HCT116 (cell line): ENCODE measurements at regions not wholly inside any gene's neighbourhood (a gene's known extent, or its start where the extent isn't known, plus 50 kb on each side); places are given as distances from the start of the nearest gene placed in this dataset.

ENCODE experiments used
- ATAC-seq: fragments of 200-7000 bp; cut with Tn5 transposase; 2 replicates; pipeline ENCODE4 v1.9.1; 2020; ENCODE audit warnings: mild to moderate bottlenecking, moderate library complexity
- BruUV-seq: library from RNA; stranded (reverse); fragments of 400-500 nt; replicated peaks from 2 replicates; lab custom pipeline; 2021; lab: Mats Ljungman, UMichigan
- CTCF ChIA-PET: fragments of 300-600 bp; sonication (Branson Sonifier 250); formaldehyde crosslinking; loops from one replicate; lab custom pipeline; 2021; ENCODE audit warnings: antibody characterized with exemption; lab: Charles Lee
- POLR2A ChIA-PET: fragments of 300-600, 350-600 bp; sonication (Branson Sonifier 250); formaldehyde crosslinking; loops from one replicate; lab custom pipeline; 2021; ENCODE audit warnings: antibody characterized with exemption; lab: Charles Lee
- RAD21 ChIA-PET, 2 experiments: fragments of 300-600 bp; sonication (Branson Sonifier 250); formaldehyde crosslinking; loops; one replicate each; lab custom pipeline; 2023; ENCODE audit warnings: low total read pairs in 2 of 2; ENCODE audit not compliant: uncharacterized antibody in 2 of 2, unreplicated experiment in 2 of 2, low non-redundant PET in 1 of 2; lab: Charles Lee
- DNase-seq: peaks from one replicate; pipeline ENCODE4 v3.0.0-alpha.2; 2010; ENCODE audit warnings: low read depth, low spot score
- H2AFZ ChIP-seq: fragments of 200-600 bp; shearing (Covaris generic), sonication (generic); 2 replicates; pipeline ENCODE4 v1.6.1; 2017; ENCODE audit warnings: low read depth, mixed run types, mixed read lengths, antibody characterized with exemption, low read length; ENCODE audit not compliant: poor library complexity, severe bottlenecking
- H3K27ac ChIP-seq: 2 replicates; pipeline ENCODE4 v1.5.1; 2012; ENCODE audit warnings: low read depth, low read length
- H3K27me3 ChIP-seq: fragments of 200-600 bp; sonication (generic); 2 replicates; pipeline ENCODE4 v1.6.1; 2016; ENCODE audit warnings: mixed run types, low read length, mixed read lengths; ENCODE audit not compliant: insufficient read depth
- H3K36me3 ChIP-seq, 2 experiments: fragments of 200-500 bp in 1 of 2; fragments of 200-600 bp in 1 of 2; sonication (Bioruptor generic) in 1 of 2; sonication (generic) in 1 of 2; 2 replicates each; pipeline versions ENCODE4 v1.5.1 to v1.6.1; 2014 to 2016; ENCODE audit warnings: low read length in 2 of 2, inconsistent platforms in 1 of 2, mixed read lengths in 1 of 2, mixed run types in 1 of 2; ENCODE audit not compliant: insufficient read depth in 2 of 2, control insufficient read depth in 1 of 2
- H3K4me1 ChIP-seq, 2 experiments: fragments of 200-600 bp in 1 of 2; sonication (generic) in 1 of 2; 2 replicates each; pipeline versions ENCODE4 v1.5.1 to v1.6.1; 2012 to 2017; ENCODE audit warnings: low read length in 2 of 2, inconsistent platforms in 1 of 2, mild to moderate bottlenecking in 1 of 2, mixed read lengths in 1 of 2, mixed run types in 1 of 2, moderate library complexity in 1 of 2; ENCODE audit not compliant: insufficient read depth in 2 of 2, control insufficient read depth in 1 of 2
- H3K4me2 ChIP-seq: fragments of 200-600 bp; sonication (generic); 2 replicates; pipeline ENCODE4 v1.6.1; 2017; ENCODE audit warnings: mixed run types, low read length, mixed read lengths
- H3K4me3 ChIP-seq, 2 experiments: fragments of 200-600 bp in 1 of 2; sonication (generic) in 1 of 2; replicated peaks in 1 of 2; 2 replicates each; pipeline ENCODE4 v1.5.1; 2011 to 2016; ENCODE audit warnings: low read length in 2 of 2, control low read depth in 1 of 2, low read depth in 1 of 2, mild to moderate bottlenecking in 1 of 2, mixed read lengths in 1 of 2, mixed run types in 1 of 2
- H3K79me2 ChIP-seq: fragments of 200-600 bp; sonication (generic); 2 replicates; pipeline ENCODE4 v1.6.1; 2017; ENCODE audit warnings: mild to moderate bottlenecking, mixed run types, low read length, moderate library complexity, mixed read lengths; ENCODE audit not compliant: insufficient read depth
- H3K9ac ChIP-seq: fragments of 200-600 bp; sonication (generic); 2 replicates; pipeline ENCODE4 v1.6.1; 2016; ENCODE audit warnings: low read length, mixed read lengths
- H3K9me2 ChIP-seq: fragments of 200-600 bp; sonication (generic), shearing (Covaris generic); 2 replicates; pipeline ENCODE4 v1.6.1; 2017; ENCODE audit warnings: mixed run types, mild to moderate bottlenecking, moderate library complexity; ENCODE audit not compliant: insufficient read depth
- H3K9me3 ChIP-seq, 2 experiments: fragments of 200-500 bp in 1 of 2; fragments of 200-600 bp in 1 of 2; sonication (Bioruptor generic) in 1 of 2; sonication (generic) in 1 of 2; 2 replicates each; pipeline ENCODE4 v1.6.1; 2014 to 2017; ENCODE audit warnings: low read length in 2 of 2, mixed read lengths in 2 of 2, inconsistent platforms in 1 of 2, low read depth in 1 of 2, mild to moderate bottlenecking in 1 of 2, mixed run types in 1 of 2, moderate library complexity in 1 of 2; ENCODE audit not compliant: control insufficient read depth in 1 of 2, insufficient read depth in 1 of 2
- H4K20me1 ChIP-seq: fragments of 200-600 bp; sonication (generic), shearing (Covaris generic); 2 replicates; pipeline ENCODE4 v1.6.1; 2017; ENCODE audit warnings: mixed run types, mild to moderate bottlenecking, moderate library complexity; ENCODE audit not compliant: insufficient read depth
- EGR1 ChIP-seq: IDR thresholded peaks from 2 replicates; pipeline ENCODE4 v1.6.1; 2012; ENCODE audit warnings: low read depth
- EZH2 ChIP-seq: fragments of 200-600 bp; sonication (generic); IDR thresholded peaks from 2 replicates; pipeline ENCODE4 v1.6.1; 2017; ENCODE audit warnings: antibody characterized with exemption, mixed run types
- JUND ChIP-seq: IDR thresholded peaks from 2 replicates; pipeline ENCODE4 v1.6.1; 2012
- MAX ChIP-seq: IDR thresholded peaks from 2 replicates; pipeline ENCODE4 v1.6.1; 2012
- RAD21 ChIP-seq: IDR thresholded peaks from 2 replicates; pipeline ENCODE4 v1.6.1; 2012; ENCODE audit warnings: low read depth, mild to moderate bottlenecking
- REST ChIP-seq: IDR thresholded peaks from 2 replicates; pipeline ENCODE4 v1.6.1; 2012; ENCODE audit warnings: low read depth
- SIN3A ChIP-seq: IDR thresholded peaks from 2 replicates; pipeline ENCODE4 v1.6.1; 2012; ENCODE audit warnings: low read depth
- SRF ChIP-seq: IDR thresholded peaks from 2 replicates; pipeline ENCODE4 v1.6.1; 2012; ENCODE audit warnings: low read depth
- intact Hi-C: fragments of 100-400 bp; cut with micrococcal nuclease; formaldehyde crosslinking; loops from 2 replicates; pipeline ENCODE4 v1.10.0; 2022
- TF ChIP-seq, protein P1 (sequence below), 3 experiments: fragments of 200-600 bp in 1 of 3; sonication (generic) in 1 of 3; IDR thresholded peaks in 2 of 3; conservative IDR thresholded peaks in 1 of 3; 2 replicates each; pipeline ENCODE4 v1.5.1; 2012 to 2017; ENCODE audit warnings: low read depth in 2 of 3, low read length in 2 of 3, antibody characterized with exemption in 1 of 3, borderline replicate concordance in 1 of 3, control low read depth in 1 of 3, mild to moderate bottlenecking in 1 of 3, mixed read lengths in 1 of 3, mixed run types in 1 of 3, moderate library complexity in 1 of 3; ENCODE audit not compliant: insufficient read depth in 1 of 3
- TF ChIP-seq, protein P2 (sequence below): IDR thresholded peaks from 2 replicates; pipeline ENCODE4 v1.6.1; 2012

DNA sequence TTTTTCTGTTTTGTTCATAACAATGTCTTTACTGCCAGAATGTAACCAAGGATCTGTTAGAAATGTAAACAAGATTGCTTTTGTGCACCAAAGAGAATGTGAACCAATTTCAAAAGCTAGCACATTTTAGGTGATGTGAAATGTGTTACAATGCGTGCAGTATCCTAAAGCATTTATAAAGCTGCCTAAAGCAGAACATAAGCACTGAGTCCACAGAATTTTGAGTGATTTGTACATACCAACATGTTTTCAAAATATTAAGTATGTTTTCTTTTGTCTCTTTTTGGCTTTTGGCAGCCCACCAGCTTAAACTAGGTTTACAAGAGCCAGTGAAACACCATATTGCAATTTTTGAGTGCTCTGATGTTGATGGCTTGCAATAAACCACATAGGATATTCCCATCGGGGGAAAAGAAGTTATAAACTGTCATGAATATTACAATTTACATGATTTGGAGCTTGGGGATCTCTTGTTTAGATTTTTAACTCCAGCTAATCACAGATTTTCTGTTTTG lies 364.0 kb downstream of the ZIC1 start:
- H3K4me3 ChIP-seq = no peak overlapping the region
- H3K4me1 ChIP-seq = no peaks in the 10 kb centered on the region
- no peak overlapping the region for H3K27ac ChIP-seq
- no TSS peak for BruUV-seq
- CTCF ChIA-PET = no interaction called here
- no peak for DNase-seq
- no peaks in the 10 kb centered on the region for H3K9me3 ChIP-seq
- intact Hi-C loops = no loop called here
- RAD21 ChIA-PET = no interaction called here
- H3K79me2 ChIP-seq = no peaks in the 10 kb centered on the region
- no peak overlapping the region for H3K4me2 ChIP-seq
- POLR2A ChIA-PET = no interaction called here
- no peak for ATAC-seq
- H3K27me3 ChIP-seq = no peaks in the 10 kb centered on the region
- H3K9ac ChIP-seq = no peak overlapping the region
- H3K36me3 ChIP-seq = no peaks in the 10 kb centered on the region
- no peaks in the 10 kb centered on the region for H4K20me1 ChIP-seq
- no peaks in the 10 kb centered on the region for H3K9me2 ChIP-seq
- TF ChIP-seq SIN3A = no peak
- TF ChIP-seq, protein P1, sequence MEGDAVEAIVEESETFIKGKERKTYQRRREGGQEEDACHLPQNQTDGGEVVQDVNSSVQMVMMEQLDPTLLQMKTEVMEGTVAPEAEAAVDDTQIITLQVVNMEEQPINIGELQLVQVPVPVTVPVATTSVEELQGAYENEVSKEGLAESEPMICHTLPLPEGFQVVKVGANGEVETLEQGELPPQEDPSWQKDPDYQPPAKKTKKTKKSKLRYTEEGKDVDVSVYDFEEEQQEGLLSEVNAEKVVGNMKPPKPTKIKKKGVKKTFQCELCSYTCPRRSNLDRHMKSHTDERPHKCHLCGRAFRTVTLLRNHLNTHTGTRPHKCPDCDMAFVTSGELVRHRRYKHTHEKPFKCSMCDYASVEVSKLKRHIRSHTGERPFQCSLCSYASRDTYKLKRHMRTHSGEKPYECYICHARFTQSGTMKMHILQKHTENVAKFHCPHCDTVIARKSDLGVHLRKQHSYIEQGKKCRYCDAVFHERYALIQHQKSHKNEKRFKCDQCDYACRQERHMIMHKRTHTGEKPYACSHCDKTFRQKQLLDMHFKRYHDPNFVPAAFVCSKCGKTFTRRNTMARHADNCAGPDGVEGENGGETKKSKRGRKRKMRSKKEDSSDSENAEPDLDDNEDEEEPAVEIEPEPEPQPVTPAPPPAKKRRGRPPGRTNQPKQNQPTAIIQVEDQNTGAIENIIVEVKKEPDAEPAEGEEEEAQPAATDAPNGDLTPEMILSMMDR (IDR thresholded peaks at IDR 0.05 in 2 of 3, conservative IDR thresholded peaks at IDR 0.05 in 1 of 3; ENCODE audit: borderline replicate concordance in 1 of 3, insufficient read depth in 1 of 3, low read depth in 2 of 3, low read length in 2 of 3) = no peak
- no peak for TF ChIP-seq JUND
- TF ChIP-seq REST = no peak
- TF ChIP-seq SRF = no peak
- no peak for TF ChIP-seq EZH2
- TF ChIP-seq RAD21 = no peak
- no peak for TF ChIP-seq MAX
- TF ChIP-seq, protein P2, sequence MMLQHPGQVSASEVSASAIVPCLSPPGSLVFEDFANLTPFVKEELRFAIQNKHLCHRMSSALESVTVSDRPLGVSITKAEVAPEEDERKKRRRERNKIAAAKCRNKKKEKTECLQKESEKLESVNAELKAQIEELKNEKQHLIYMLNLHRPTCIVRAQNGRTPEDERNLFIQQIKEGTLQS = no peak
- TF ChIP-seq EGR1 = no peak
- no peak overlapping the region for H2AFZ ChIP-seq
